Hepatocyte (in vitro differentiated cells): ENCODE measurements at regions not wholly inside any gene's neighbourhood (a gene's known extent, or its start where the extent isn't known, plus 50 kb on each side); places are given as distances from the start of the nearest gene placed in this dataset.

Source experiments
- EZH2 ChIP-seq: fragments of 200-600 bp; sonication (generic); IDR thresholded peaks from 2 replicates; pipeline ENCODE4 v1.6.1; 2016; ENCODE audit warnings: antibody characterized with exemption, mild to moderate bottlenecking, borderline replicate concordance
- EZH2phosphoT487 ChIP-seq: fragments of 200-600 bp; sonication (generic); IDR thresholded peaks from one replicate; pipeline ENCODE4 v1.6.1; 2018; ENCODE audit warnings: antibody characterized with exemption, mild to moderate bottlenecking, low read depth, moderate library complexity; ENCODE audit not compliant: unreplicated experiment, severe bottlenecking
- TF ChIP-seq, protein P1 (sequence below): fragments of 200-600 bp; sonication (generic); IDR thresholded peaks from 2 replicates; pipeline ENCODE4 v1.5.1; 2016; ENCODE audit warnings: antibody characterized with exemption, mild to moderate bottlenecking; ENCODE audit not compliant: poor library complexity

DNA sequence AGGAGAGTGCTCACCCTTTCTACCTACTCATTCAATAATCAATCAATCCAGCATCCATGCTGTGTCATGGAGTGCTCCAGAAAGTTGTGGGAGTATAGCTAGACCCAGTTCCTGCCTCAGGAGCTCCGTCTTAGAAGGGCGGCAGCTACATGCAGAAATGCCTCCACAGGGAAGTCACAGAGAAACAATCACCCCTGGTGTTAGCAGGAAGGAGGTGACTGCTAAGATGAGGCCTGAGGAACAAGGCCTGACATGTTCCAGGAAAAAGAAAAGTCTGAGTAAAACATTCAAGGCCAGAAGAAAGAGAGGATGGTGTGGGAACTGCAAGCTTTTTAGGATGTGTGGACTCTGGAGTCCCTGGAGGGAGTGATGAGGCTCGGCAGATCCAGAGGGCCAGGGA is 142.5 kb upstream of the MAGI3 start:
- TF ChIP-seq, protein P1, sequence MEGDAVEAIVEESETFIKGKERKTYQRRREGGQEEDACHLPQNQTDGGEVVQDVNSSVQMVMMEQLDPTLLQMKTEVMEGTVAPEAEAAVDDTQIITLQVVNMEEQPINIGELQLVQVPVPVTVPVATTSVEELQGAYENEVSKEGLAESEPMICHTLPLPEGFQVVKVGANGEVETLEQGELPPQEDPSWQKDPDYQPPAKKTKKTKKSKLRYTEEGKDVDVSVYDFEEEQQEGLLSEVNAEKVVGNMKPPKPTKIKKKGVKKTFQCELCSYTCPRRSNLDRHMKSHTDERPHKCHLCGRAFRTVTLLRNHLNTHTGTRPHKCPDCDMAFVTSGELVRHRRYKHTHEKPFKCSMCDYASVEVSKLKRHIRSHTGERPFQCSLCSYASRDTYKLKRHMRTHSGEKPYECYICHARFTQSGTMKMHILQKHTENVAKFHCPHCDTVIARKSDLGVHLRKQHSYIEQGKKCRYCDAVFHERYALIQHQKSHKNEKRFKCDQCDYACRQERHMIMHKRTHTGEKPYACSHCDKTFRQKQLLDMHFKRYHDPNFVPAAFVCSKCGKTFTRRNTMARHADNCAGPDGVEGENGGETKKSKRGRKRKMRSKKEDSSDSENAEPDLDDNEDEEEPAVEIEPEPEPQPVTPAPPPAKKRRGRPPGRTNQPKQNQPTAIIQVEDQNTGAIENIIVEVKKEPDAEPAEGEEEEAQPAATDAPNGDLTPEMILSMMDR: no peak
- TF ChIP-seq EZH2: no peak
- TF ChIP-seq EZH2phosphoT487: no peak
